ENCODE measurements at regions not wholly inside any gene's neighbourhood (a gene's known extent, or its start where the extent isn't known, plus 50 kb on each side); places are given as distances from the start of the nearest gene placed in this dataset.

DNA sequence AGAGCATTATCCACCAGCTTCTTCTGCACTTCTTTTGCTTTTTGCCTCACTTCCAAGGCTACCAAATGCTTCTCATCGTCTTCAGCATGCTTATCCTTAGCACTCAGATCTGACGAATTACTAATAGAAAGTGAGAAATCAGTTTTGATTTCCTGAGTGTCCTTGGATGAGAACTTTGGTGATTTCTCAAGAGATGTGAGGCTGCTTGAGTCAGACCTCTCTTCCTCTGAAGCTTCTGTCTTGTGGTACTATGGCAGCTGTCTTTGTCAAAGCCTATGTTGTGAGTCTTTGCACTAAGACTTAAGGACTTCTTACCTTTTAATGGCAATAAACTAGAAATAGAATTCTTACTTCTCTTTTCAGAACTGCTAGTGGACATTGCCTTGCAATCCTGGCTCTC is 169.9 kb downstream of the CPE start:
- Histone ChIP-seq H3K9ac (no peak overlapping the region), H3K4me1 (no peaks in the 10 kb centered on the region), H3K27me3 (ENCODE audit: control insufficient read depth, insufficient read depth, low read length) (no peaks in the 10 kb centered on the region), H2AFZ (no peak overlapping the region), H3K27ac (no peak overlapping the region), H3K4me3 (ENCODE audit: low read depth, low read length) (no peak overlapping the region), H3K36me3 (ENCODE audit: control insufficient read depth, insufficient read depth, low read length) (no peaks in the 10 kb centered on the region), H3K79me2 (no peaks in the 10 kb centered on the region), H3K4me2 (ENCODE audit: low read length) (no peak overlapping the region), H3K9me3 (ENCODE audit: control insufficient read depth, low read length) (no peaks in the 10 kb centered on the region)
- TF ChIP-seq CTCF (IDR thresholded peaks at IDR 0.05) = no peak

- Histone ChIP-seq H3K4me3 (ENCODE audit: low read depth, low read length) (no peak overlapping the region), H3K36me3 (ENCODE audit: control insufficient read depth, insufficient read depth, low read length) (no peaks in the 10 kb centered on the region), H3K9ac (no peak overlapping the region), H3K79me2 (no peaks in the 10 kb centered on the region), H3K27ac (no peak overlapping the region), H3K4me2 (ENCODE audit: low read length) (no peak overlapping the region), H3K4me1 (no peaks in the 10 kb centered on the region), H2AFZ (no peak overlapping the region), H3K9me3 (ENCODE audit: control insufficient read depth, low read length) (no peaks in the 10 kb centered on the region), H3K27me3 (ENCODE audit: control insufficient read depth, insufficient read depth, low read length) (no peaks in the 10 kb centered on the region)
- TF ChIP-seq CTCF (IDR thresholded peaks at IDR 0.05) = no peak
These were observed 174.5 kb downstream of the CPE start for GRCh38 chr4:165553221-165553810.

- Histone ChIP-seq H3K4me1 (no peaks in the 10 kb centered on the region), H3K27ac (no peak overlapping the region), H3K9me3 (ENCODE audit: control insufficient read depth, low read length) (no peaks in the 10 kb centered on the region), H3K27me3 (ENCODE audit: control insufficient read depth, insufficient read depth, low read length) (no peaks in the 10 kb centered on the region), H2AFZ (no peak overlapping the region), H3K9ac (no peak overlapping the region), H3K79me2 (no peaks in the 10 kb centered on the region), H3K4me2 (ENCODE audit: low read length) (no peak overlapping the region), H3K4me3 (ENCODE audit: low read depth, low read length) (no peak overlapping the region), H3K36me3 (ENCODE audit: control insufficient read depth, insufficient read depth, low read length) (no peaks in the 10 kb centered on the region)
- TF ChIP-seq CTCF (IDR thresholded peaks at IDR 0.05) = no peak
These were observed 176.5 kb downstream of the CPE start for GRCh38 chr4:165555302-165555701.

GRCh38 chr4:165556383-165556782 is 177.6 kb downstream of the CPE start:
- Histone ChIP-seq H3K79me2 (no peaks in the 10 kb centered on the region), H2AFZ (no peak overlapping the region), H3K9me3 (ENCODE audit: control insufficient read depth, low read length) (no peaks in the 10 kb centered on the region), H3K9ac (no peak overlapping the region), H3K4me3 (ENCODE audit: low read depth, low read length) (no peak overlapping the region), H3K27me3 (ENCODE audit: control insufficient read depth, insufficient read depth, low read length) (no peaks in the 10 kb centered on the region), H3K4me2 (ENCODE audit: low read length) (no peak overlapping the region), H3K36me3 (ENCODE audit: control insufficient read depth, insufficient read depth, low read length) (no peaks in the 10 kb centered on the region), H3K4me1 (no peaks in the 10 kb centered on the region), H3K27ac (no peak overlapping the region)
- no peak for TF ChIP-seq CTCF (IDR thresholded peaks at IDR 0.05)

DNA sequence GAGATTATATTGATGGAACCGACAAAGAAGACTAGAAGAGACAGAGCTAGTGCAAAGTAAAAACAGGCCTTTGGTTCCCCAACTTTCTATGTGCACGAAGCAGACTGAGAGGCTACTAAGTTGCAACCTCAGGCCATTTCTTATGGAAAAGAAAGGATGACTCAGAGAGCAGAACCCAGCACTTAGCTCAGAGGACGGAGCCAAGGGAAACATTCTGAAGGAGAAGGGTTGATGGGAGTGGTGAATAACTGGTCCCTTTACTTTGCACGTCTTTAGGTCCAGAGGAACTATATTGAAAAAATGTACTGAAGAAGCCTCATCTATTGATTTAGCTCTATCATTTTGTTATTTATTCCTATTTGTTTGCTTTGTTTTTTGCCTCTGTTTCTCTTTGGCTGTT is 182.1 kb downstream of the CPE start:
- no peaks in the 10 kb centered on the region for H3K27me3 ChIP-seq (ENCODE audit: control insufficient read depth, insufficient read depth, low read length)
- no peak overlapping the region for H3K27ac ChIP-seq
- no peaks in the 10 kb centered on the region for H3K4me1 ChIP-seq
- H3K4me3 ChIP-seq (ENCODE audit: low read depth, low read length) = no peak overlapping the region
- no peaks in the 10 kb centered on the region for H3K79me2 ChIP-seq
- H3K9ac ChIP-seq = no peak overlapping the region
- H3K36me3 ChIP-seq (ENCODE audit: control insufficient read depth, insufficient read depth, low read length) = no peaks in the 10 kb centered on the region
- H3K9me3 ChIP-seq (ENCODE audit: control insufficient read depth, low read length) = no peaks in the 10 kb centered on the region
- H3K4me2 ChIP-seq (ENCODE audit: low read length) = no peak overlapping the region
- TF ChIP-seq CTCF (IDR thresholded peaks at IDR 0.05) = no peak
- no peak overlapping the region for H2AFZ ChIP-seq

Measured in parathyroid adenoma (tissue), 2 donors.